OCI-LY1 (cell line): ENCODE measurements at regions not wholly inside any gene's neighbourhood (a gene's known extent, or its start where the extent isn't known, plus 50 kb on each side); places are given as distances from the start of the nearest gene placed in this dataset.

Source experiments
- H2AFZ ChIP-seq: fragments of 200-600 bp; sonication (generic), shearing (Covaris generic); 2 replicates; pipeline ENCODE4 v1.6.0; 2014; ENCODE audit warnings: antibody characterized with exemption, mild to moderate bottlenecking, low read length
- H3F3A ChIP-seq: fragments of 200-600 bp; sonication (generic), shearing (Covaris generic); 2 replicates; pipeline ENCODE4 v1.6.0; 2014; ENCODE audit warnings: mild to moderate bottlenecking, antibody characterized with exemption, low read length, moderate library complexity; ENCODE audit not compliant: insufficient read depth
- H3K27ac ChIP-seq: fragments of 200-600 bp; sonication (generic); 2 replicates; pipeline ENCODE4 v1.5.1; 2014; ENCODE audit warnings: low read length, mixed run types, mild to moderate bottlenecking, low read depth; ENCODE audit not compliant: poor library complexity, severe bottlenecking
- H3K27me3 ChIP-seq: fragments of 200-600 bp; sonication (generic); 2 replicates; pipeline ENCODE4 v1.6.0; 2014; ENCODE audit warnings: antibody characterized with exemption, mild to moderate bottlenecking, low read length, moderate library complexity; ENCODE audit not compliant: insufficient read depth
- H3K36me3 ChIP-seq: fragments of 200-600 bp; sonication (generic); 2 replicates; pipeline ENCODE4 v1.6.1; 2014; ENCODE audit warnings: mild to moderate bottlenecking, antibody characterized with exemption, low read length, moderate library complexity, mixed read lengths; ENCODE audit not compliant: insufficient read depth
- H3K4me1 ChIP-seq: fragments of 200-600 bp; sonication (generic); 2 replicates; pipeline ENCODE4 v1.5.1; 2014; ENCODE audit warnings: mild to moderate bottlenecking, low read length, moderate library complexity; ENCODE audit not compliant: insufficient read depth, severe bottlenecking
- H3K4me2 ChIP-seq: fragments of 200-600 bp; sonication (generic), shearing (Covaris generic); 2 replicates; pipeline ENCODE4 v1.6.1; 2014; ENCODE audit warnings: low read length
- H3K4me3 ChIP-seq: fragments of 200-600 bp; sonication (generic); 2 replicates; pipeline ENCODE4 v1.5.1; 2014; ENCODE audit warnings: low read length, low read depth, mild to moderate bottlenecking, mixed read lengths; ENCODE audit not compliant: poor library complexity, severe bottlenecking
- H3K79me2 ChIP-seq: fragments of 200-600 bp; shearing (Covaris generic); 2 replicates; pipeline ENCODE4 v1.6.1; 2016; ENCODE audit warnings: mixed run types, low read length, mixed read lengths; ENCODE audit not compliant: insufficient read depth
- H3K9ac ChIP-seq: fragments of 200-600 bp; sonication (generic), shearing (Covaris generic); 2 replicates; pipeline ENCODE4 v1.6.1; 2014; ENCODE audit warnings: mild to moderate bottlenecking, low read length, mixed read lengths
- H3K9me2 ChIP-seq: fragments of 200-600 bp; sonication (generic), shearing (Covaris generic); 2 replicates; pipeline ENCODE4 v1.6.1; 2014; ENCODE audit warnings: low read depth, mild to moderate bottlenecking, low read length, mixed read lengths
- H3K9me3 ChIP-seq: fragments of 200-600 bp; shearing (Covaris generic); 2 replicates; pipeline ENCODE4 v1.6.1; 2014; ENCODE audit warnings: low read length, mixed read lengths
- H4K20me1 ChIP-seq: fragments of 200-600 bp; sonication (generic), shearing (Covaris generic); 2 replicates; pipeline ENCODE4 v1.6.0; 2016; ENCODE audit warnings: mild to moderate bottlenecking, low read length; ENCODE audit not compliant: insufficient read depth
- EZH2 ChIP-seq: fragments of 200-600 bp; sonication (generic), shearing (Covaris generic); IDR thresholded peaks from 2 replicates; pipeline ENCODE4 v1.8.0; 2017; ENCODE audit warnings: borderline replicate concordance, mixed run types, mild to moderate bottlenecking, antibody characterized with exemption, low read length, moderate library complexity, mixed read lengths
- TF ChIP-seq, protein P1 (sequence below): fragments of 200-600 bp; sonication (generic), shearing (Covaris generic); IDR thresholded peaks from 2 replicates; pipeline ENCODE4 v1.5.1; 2017; ENCODE audit warnings: mild to moderate bottlenecking, antibody characterized with exemption, low read length, moderate library complexity, mixed read lengths

DNA sequence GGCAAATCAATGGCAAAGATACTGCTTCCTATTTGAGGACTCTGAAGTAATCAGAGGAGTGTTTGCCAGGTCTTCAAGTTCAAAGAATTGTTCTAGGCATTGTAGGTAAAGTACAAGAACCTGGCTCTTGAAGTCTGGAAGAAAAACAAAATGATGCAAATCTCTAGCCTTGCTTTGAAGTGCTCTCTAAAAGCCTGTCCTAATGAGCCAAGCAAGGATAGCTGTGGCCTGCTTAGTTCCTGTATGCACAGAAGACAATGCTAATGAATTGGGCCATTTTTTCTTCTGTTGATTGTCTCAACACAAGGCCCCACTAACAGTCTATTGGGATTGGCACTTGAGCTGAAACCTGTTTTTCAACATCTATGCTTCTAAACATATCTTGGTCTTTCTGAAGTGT, 165.0 kb upstream of the POU3F2 start:
- Histone ChIP-seq H4K20me1 (no peaks in the 10 kb centered on the region), H3K27ac (no peak overlapping the region), H3K27me3 (no peaks in the 10 kb centered on the region), H3K4me2 (no peak overlapping the region), H3F3A (no peaks in the 10 kb centered on the region), H3K9ac (no peak overlapping the region), H3K36me3 (no peaks in the 10 kb centered on the region), H2AFZ (no peak overlapping the region), H3K9me3 (no peaks in the 10 kb centered on the region), H3K9me2 (no peaks in the 10 kb centered on the region), H3K4me1 (no peaks in the 10 kb centered on the region), H3K4me3 (no peak overlapping the region), H3K79me2 (no peaks in the 10 kb centered on the region)
- no peak for TF ChIP-seq EZH2
- TF ChIP-seq, protein P1, sequence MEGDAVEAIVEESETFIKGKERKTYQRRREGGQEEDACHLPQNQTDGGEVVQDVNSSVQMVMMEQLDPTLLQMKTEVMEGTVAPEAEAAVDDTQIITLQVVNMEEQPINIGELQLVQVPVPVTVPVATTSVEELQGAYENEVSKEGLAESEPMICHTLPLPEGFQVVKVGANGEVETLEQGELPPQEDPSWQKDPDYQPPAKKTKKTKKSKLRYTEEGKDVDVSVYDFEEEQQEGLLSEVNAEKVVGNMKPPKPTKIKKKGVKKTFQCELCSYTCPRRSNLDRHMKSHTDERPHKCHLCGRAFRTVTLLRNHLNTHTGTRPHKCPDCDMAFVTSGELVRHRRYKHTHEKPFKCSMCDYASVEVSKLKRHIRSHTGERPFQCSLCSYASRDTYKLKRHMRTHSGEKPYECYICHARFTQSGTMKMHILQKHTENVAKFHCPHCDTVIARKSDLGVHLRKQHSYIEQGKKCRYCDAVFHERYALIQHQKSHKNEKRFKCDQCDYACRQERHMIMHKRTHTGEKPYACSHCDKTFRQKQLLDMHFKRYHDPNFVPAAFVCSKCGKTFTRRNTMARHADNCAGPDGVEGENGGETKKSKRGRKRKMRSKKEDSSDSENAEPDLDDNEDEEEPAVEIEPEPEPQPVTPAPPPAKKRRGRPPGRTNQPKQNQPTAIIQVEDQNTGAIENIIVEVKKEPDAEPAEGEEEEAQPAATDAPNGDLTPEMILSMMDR = no peak

DNA sequence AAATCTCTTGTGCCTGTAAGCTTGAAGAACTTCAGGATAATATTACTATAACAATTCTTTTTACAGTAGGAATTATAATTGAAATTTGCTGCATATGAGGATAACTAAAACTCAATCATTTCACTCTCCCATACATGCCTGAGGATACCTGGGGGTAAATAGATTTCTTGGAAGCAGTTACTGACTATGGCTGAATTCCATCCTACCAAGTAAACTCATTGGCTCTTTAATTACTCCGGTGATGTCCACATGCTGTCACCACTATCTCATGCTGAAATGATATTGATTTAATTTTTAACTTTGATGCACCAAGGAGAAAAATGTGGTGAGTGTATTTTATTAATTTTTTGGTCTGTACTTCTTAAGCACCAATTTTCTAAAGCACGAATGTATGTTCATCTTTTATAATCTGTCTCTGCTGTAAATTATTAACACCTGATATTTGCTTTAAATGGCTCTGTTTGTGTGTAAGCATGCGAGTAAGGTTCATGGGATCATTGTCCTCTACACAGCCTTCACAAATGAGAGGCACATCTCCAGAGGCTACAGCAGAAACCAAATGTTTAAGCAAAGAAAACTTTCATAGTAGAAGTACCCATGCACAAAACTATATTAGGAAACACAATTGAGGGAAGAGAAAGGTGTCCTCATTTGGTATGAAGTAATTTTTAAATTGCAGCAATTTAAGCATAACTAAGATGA, 164.2 kb upstream of the POU3F2 start:
- TF ChIP-seq EZH2 = no peak
- TF ChIP-seq, protein P1 = no peak
- H3K36me3 ChIP-seq = no peaks in the 10 kb centered on the region
- no peak overlapping the region for H2AFZ ChIP-seq
- H3K27me3 ChIP-seq = no peaks in the 10 kb centered on the region
- no peaks in the 10 kb centered on the region for H3K4me1 ChIP-seq
- no peak overlapping the region for H3K4me3 ChIP-seq
- H3K4me2 ChIP-seq = no peak overlapping the region
- H3K79me2 ChIP-seq = no peaks in the 10 kb centered on the region
- no peaks in the 10 kb centered on the region for H3K9me3 ChIP-seq
- H3K27ac ChIP-seq = no peak overlapping the region
- H3F3A ChIP-seq = no peaks in the 10 kb centered on the region
- H3K9ac ChIP-seq = no peak overlapping the region
- H4K20me1 ChIP-seq = no peaks in the 10 kb centered on the region
- no peaks in the 10 kb centered on the region for H3K9me2 ChIP-seq

DNA sequence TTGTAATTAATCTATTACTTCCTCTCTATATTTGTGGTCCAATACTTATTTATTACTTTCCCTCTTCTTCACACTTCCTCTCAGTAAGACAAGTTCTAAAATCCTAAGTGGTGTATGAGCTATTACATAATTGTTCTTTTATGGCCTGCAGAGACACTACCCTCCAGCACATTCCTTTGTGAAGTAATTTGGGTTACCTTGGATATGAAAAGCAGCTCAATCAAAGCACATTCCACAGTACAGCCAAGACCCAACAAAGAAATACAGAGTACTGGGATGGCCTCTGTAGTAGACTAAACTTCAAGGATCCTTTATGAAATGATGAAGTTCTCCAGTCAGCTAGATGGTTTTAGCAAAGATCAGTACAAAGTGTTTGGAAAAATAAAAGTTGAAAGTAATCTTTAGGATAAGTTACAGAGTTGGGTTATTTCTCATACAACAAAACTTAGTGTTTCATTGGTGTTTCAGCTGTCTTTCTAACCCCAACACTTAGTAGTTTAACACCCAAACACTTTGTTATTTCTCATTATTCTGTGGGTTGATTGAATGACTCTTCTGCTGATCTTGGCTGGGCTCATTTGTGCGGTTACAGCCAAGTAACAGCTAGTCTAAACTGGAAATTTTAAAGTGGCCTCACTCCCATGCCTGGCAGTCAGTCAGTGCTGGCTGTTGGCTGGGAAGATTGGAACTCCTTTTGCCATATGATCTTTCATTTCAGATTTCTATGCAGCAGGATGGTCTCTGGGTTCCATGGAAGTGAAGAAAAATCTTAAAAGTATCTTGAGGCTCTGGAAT, 161.5 kb upstream of the POU3F2 start:
- TF ChIP-seq EZH2 = no peak
- TF ChIP-seq, protein P1 = no peak

More for the DNA sequence above, 161.5 kb upstream of the POU3F2 start:
- Histone ChIP-seq H3K36me3 (no peaks in the 10 kb centered on the region), H3K27me3 (no peaks in the 10 kb centered on the region), H2AFZ (no peak overlapping the region), H3K9me3 (no peaks in the 10 kb centered on the region), H3K4me2 (no peak overlapping the region), H3K9me2 (no peaks in the 10 kb centered on the region), H4K20me1 (no peaks in the 10 kb centered on the region), H3F3A (no peaks in the 10 kb centered on the region), H3K4me1 (no peaks in the 10 kb centered on the region), H3K4me3 (no peak overlapping the region), H3K79me2 (no peaks in the 10 kb centered on the region), H3K27ac (no peak overlapping the region), H3K9ac (no peak overlapping the region)
